HG02610 (cell line): ENCODE measurements at regions not wholly inside any gene's neighbourhood (a gene's known extent, or its start where the extent isn't known, plus 50 kb on each side); places are given as distances from the start of the nearest gene placed in this dataset.
"Not testable (repeated sequence)": the region's sequence is repeated elsewhere in the genome, so short reads cannot be mapped to it uniquely, and the experiment has no call there.

Source experiments
- ATAC-seq: cut with Tn5 transposase; IDR thresholded peaks from one replicate; pipeline ENCODE4 v1.9.1; 2021; ENCODE audit warnings: mild to moderate bottlenecking, moderate library complexity; ENCODE audit not compliant: unreplicated experiment

DNA sequence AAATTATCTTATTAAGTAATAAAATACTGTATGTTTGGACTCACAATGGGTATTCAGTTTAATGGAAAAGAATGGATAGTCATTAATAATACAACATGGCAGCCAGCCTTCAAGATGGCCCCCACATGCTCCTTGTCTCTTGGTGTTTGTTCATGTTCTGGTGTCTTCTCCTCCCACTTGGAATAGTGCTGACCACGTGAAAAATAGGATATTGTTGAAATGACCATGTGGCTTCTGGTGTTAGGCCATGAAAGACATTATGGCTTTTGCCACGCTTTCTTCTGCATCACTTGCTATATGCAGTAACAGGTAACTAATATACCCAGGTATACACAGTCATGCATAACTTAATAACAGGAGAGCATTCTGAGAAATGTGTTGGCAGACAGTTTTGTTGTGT lies 341.0 kb downstream of the KCNJ2 start:
- ATAC-seq: no peak

DNA sequence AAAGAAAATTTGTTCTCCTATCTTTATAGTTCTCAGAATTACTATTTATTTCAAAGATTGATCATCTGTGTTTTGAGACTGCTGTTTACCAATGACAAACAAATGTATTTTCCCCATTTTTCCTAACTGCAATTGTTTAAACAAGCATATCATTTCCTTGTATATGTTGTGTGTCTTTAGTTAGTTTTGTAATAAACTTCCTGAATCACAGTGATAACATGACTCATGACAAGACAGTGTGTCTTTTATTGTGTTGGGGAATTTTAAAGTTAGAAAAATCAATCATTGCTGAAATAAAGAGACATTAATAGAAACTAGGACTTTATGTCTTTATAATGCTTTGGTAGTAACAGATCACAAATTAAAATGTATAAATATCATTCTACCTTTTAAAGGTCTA lies 348.5 kb downstream of the KCNJ2 start:
- no peak for ATAC-seq

DNA sequence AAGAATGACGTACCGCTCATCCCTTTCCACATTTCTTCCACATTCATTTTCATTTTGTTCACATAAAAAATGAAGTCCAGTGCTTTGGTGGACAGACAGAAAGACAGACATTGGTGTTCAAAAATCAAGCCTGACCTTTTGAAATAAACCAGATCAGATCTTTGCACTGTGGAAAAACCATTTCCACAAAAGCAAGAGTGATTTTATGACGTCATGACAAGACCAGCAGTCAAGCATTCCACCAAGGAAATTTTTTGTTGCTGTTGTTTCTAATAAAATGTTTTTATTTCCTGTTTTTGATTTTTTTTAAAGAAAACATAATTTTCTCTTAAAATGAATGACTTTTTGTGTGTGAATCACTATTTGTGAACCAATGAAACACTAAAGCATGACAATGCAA lies 350.0 kb downstream of the KCNJ2 start:
- ATAC-seq: no peak

DNA sequence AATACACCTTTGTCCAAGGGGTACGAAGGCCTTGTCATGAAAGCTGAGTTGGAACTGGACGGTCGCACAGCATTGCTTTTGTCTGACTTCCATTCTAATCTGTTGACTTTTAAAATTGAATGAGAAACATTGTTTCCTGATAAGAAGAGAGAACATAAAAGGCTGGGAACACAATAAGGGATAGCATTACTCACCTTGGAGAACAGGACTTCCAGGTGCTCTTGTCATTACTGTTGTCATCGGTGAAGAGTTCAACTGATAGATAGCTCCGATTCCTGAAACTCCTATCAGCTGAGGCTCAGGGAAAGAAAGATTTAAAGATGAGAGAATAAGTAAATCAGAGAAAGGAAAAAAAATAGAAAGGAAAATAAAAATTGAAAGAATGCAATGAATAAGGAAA lies 351.1 kb downstream of the KCNJ2 start:
- no peak for ATAC-seq

DNA sequence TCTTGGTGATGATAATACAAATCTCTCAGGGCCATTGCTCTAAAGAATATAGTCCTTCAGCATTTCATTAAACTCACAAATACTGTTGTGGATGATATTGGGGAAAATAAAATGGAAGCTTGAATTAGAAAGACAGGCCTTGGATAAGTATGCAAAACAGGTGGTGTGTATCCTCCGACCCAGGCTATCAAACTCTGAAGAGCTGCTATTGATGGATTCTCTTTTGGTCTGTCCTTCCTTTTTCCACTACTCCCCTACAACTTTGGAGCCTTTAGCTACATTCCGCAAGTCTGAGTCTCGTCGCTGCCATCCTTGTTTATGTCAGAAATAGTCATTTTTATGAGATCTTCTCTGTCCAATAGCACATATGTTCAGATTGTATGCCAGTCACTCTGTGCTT lies 351.6 kb downstream of the KCNJ2 start:
- no peak for ATAC-seq

DNA sequence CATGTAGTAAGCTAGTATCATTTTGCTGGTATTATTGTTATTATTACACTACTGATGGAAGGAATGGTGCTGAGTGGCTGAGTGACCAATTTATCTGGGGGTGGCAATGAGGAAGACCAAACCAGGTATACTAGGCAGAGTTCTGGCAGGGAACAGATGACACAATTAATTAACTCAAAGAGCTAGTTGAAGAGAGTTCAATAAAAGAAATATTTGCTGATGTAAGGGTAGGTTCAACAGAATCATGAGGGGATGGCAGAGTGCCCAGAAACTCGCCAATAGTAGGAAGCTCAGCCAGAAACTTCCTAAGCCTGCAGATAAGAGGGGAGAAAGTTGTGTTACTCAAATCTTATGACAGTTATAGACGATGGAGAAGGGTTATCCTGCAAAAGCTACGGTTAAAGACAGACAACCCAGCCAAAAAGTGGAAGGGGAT lies 352.5 kb downstream of the KCNJ2 start:
- ATAC-seq: no peak

DNA sequence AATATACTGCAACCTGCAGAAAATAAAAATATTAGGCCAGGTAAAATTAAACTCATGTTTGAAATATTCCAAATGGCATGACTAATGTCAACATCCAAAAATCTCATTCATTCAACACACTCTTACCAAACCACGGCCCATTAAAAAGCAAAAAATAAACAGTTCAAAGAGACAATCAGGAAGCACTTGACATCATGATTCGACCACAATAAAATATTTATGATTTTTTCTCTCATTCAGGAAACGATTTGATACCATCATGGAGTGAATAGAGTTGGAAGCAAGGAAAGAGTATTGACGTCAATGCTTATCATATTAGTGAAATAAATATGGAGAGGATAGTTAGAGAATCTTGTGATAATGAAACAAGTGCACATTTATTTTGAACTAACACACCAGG lies 354.1 kb downstream of the KCNJ2 start:
- ATAC-seq: no peak

DNA sequence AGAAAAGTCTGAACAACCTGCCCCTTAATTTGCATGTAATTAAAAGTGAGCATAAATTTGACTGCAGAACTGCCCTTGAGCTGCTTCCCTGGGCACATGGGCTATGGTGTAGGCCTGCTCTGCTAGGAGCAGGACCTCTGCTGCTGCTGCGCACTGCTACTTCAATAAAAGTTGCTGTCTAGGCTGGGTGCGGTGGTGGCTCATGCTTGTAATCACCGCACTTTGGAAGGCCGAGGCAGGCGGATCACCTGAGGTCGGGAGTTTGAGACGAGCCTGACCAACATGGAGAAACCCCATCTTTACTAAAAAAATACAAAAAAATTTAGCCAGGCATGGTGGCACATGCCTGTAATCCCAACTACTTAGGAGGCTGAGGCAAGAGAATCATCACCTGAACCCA lies 355.7 kb downstream of the KCNJ2 start:
- ATAC-seq: not testable (repeated sequence)

DNA sequence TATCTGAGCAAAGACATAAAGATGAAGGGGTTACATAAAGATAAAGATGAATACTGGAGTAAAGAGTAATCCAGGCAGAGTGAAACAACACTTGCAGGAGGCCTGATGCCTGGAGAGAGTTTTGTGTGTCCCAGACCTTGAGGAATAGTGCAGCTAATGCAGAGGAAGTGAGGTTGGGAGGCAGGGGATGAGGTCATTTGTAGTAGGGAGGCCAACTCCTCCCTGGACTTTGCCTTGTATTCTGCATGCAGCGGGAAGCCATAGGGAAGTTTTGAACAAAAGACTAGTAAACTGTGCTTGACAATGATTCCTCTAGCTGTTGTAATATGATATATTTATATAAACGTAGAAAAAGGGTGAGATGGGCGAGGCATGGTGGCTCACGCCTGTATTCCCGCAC lies 356.6 kb downstream of the KCNJ2 start:
- no peak for ATAC-seq

DNA sequence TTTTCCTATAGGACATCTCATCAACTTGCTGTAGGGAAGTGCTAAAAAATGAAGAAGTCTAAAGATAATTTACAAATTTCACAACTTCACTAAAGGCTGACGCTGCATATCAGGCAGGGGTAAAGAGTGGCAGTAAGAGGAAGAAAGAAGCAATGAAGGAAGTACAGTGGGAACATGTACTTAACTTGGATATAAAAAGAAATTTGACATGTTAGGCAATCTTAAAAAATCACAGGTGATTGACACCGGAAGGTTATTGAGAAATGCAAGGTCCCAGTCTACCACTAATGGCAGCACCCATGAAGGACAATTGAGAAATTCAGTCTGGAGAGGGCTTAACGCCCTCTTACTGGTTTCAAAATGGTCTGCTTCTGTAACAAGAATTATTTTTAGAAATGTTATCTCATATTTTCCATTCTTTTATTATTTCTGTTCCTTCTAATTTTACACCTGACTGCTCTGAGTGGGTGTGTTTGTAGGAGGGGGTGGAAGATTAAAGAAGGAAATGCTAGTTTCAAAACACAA lies 358.1 kb downstream of the KCNJ2 start:
- ATAC-seq: no peak

DNA sequence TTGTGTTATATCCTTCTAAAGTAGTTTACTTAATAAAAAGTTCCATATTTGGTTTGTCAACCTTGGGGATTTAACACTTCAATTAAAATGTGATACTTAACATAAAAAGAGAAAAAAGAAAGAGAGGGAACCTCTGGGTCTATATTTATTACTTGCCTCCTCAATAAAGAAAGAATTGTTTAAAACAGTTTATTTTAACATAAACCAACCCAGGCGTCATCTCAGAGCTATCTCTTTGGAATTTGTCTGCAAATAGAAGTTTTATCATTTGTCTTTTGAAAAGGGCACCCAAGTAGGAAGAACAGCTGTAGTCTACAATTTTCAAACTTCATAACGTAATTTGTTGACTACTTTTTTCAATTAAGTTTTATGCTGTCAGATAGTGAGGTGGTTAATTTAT lies 364.1 kb downstream of the KCNJ2 start:
- no peak for ATAC-seq

DNA sequence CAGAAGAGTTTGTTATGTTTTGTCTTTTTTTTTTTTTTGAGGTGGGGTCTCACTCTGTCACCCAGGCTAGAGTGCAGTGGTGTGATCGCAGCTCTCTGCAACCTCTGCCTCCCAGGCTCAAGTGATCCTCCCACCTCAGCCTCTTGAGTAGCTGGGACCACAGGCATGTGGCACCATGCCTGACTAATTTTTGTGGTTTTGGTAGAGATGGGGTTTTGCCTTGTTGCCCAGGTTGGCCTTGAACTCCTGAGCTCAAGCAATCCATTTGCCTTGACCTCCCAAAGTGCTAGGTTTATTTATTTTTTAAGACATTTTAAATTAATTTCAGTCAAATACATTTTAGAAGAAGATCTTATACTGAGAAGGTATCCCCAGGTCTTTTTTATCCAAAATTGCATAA lies 366.7 kb downstream of the KCNJ2 start:
- ATAC-seq: no peak

DNA sequence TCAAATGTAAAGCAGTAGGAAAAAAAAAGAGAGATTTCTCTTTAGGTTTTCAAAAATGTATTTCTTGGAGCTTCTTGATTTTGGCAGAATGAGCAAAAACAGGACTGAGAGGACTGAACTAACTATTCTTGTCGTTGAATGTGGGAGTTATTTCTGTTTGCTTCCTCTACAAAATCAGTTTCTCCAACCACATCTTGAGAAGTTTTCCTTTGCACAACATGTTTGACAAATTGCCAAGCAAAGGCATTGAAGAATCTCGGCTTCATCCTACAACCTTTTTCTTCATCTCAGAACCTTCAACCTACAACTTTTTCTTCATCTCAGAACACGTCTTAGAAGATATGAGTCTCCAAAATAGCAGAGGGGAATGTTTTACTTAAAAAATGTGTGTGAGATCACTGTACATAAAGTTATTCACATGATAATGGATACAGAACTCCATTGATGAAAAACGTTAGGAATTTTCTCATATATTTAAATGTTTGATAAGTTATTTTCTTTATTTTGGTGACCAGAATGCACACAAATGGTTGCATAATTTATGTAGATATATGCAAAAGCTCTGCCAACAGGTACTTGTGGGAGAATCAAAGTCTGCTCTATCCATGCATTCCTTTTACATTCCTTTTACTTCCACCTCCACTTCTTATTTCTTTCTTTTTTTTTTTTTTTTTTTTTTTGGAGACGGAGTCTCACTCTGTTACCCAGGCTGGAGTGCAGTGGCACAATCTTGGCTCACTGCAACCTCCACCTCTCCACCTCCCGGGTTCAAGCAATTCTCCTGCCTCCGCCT lies 370.0 kb downstream of the KCNJ2 start:
- no peak for ATAC-seq

DNA sequence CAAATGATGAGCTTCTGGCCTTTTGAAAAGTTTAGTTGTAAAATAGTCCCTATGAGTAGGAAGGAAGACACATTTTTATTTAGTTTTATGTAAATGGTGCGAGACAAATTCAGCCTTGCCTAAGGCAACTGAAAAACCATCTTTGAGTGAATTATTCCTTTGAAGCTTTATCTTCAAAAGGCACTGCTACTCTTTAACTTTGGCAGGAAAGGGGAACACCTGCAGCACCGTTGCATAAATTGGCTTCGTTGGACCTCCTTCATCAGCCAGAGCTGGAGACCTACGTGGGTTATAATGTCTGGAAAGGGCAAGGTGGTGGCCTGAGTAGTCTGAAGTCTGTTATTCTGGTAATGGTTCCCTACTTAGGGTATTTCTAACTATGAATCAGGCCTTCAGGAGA lies 373.5 kb downstream of the KCNJ2 start:
- no peak for ATAC-seq

DNA sequence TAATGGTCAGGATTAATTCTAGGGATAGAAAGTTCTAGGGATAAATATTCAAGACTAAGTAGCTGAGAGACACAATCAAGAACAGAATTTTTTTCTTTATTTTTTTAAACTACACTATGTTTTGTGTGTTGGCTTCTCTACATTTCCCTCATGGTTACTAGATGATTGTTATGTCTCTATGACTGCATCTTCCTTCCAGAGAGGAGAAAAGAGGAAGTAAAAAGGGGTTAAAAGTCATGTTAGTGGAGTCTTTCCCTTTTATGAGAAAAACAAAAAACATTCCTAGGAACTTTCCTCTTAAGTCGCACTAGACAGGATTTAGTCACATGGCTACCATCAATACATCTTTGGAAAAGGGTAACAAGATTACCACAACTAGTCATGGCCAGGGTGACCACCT lies 375.0 kb downstream of the KCNJ2 start:
- no peak for ATAC-seq

DNA sequence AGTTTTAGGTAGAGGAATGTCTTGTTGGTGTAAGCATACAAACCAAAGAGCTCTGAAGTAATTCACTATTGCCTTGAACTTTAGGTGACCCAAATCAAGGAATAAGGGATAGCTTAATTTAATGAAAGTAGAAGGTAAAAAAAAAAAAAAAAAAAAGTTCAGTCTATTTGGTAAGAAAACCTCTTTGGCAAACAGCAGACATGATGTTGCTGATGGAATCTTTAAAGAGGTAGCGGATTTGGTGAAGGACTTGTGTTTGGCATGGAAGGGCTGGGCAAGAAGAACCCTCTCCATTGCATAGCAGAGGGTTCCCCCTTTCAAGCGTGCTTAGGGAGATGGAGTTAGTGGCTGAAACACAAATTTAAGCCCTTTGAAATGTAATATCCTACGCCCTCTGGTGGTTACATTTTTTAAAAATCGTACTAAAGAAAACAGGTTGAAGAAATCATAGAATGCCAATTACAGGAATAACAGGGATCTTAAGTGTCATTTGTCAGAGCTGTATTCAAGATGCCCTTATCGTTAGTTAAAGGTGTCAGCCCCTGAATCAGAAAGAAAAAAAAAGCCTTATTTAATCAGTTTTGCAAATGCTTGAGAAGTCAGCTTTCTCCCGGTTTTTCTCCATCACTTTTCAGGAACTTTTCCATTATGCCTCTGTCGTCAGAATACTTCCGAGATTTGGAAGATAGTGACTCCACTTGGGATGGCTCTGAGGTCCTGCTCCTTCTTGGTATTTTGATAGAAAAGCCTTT lies 383.1 kb downstream of the KCNJ2 start:
- no peak for ATAC-seq

DNA sequence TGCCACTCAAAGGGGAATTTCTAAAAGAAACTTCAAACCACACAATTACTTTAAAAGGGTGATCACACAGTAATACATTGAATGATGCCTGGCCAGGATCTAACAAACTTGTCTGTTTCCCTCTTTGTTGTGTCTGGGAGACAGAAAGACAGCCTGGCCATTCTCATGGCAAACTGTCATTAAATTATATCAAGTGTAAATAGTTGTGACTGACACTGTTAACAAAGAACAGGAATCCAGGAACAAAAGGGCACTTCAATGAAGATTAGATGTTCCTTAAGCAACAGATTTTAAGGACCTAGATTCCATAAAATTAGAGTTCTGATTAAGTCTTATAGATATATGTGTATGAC lies 383.6 kb downstream of the KCNJ2 start:
- ATAC-seq: no peak

DNA sequence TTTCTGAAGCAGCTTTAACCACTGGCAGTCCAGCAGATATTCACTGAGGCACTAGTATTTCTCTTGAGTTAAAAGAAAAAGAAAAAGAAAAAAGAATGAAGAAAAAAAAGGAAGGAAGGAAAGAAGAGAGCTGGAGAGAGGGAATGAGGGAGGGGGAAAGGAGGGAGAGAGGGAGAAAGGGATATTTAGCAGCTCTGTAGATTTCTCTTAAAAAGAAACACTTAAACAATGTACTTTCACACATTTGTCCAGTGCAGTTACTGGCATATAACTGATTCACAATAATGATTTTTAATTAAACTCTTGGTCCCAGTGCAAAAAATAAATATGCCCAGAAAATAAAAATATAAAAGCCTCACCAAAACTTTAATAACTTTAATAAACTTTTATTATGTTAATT lies 386.4 kb downstream of the KCNJ2 start:
- ATAC-seq: no peak

DNA sequence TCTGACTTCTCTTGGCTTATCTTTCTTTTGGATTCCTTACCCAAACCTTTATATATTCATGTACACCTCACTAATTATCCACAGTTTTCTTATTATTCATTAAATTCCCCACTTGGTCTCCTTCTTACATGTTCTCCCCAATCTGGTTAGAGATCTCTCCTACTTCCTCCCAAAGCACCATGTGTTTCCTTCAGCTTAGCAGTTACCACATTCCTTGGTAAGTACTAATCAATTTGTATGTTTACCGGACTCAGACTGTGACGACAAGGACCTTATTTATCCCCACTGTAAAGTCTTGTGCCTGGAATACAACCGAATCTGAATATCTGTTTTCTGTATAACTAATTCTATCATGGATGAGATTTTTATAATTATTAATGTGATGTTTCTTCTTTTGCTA lies 389.5 kb downstream of the KCNJ2 start:
- no peak for ATAC-seq

DNA sequence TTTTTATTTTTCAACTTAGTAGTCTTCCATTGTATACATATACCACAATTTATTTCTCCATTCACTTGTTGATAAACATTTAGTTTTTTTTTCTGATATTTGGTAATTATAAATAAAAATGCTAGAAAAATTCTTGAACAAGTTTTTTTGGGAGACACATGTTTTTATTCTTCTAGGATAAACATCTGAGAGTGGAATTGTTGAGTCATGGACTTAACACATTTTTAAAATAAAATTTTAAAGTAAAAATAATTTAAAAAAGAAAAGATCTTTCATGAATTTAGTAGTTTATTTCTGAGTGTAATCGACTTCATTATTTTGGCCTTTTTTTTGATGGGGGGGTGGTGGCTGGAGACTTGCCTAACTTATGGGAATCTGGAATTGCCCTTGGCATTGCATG lies 391.1 kb downstream of the KCNJ2 start:
- no peak for ATAC-seq

DNA sequence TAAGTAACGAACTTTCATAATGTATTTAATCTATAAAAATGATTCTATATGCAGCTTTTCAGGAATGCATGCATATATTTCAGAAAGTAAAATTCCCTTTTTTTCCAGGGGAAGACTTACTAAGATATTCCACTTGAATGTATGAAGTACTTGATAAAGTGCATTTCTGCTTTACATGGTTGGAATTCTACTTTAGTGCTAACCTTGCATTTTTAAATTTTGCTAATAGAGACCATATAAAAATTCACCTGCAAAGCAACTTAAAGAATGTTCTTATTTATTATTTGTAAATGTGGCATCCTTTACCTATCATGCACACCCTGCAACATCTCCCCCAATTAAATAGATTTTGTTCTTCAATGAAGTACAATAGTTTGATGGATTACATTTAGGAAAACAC lies 392.8 kb downstream of the KCNJ2 start:
- no peak for ATAC-seq

DNA sequence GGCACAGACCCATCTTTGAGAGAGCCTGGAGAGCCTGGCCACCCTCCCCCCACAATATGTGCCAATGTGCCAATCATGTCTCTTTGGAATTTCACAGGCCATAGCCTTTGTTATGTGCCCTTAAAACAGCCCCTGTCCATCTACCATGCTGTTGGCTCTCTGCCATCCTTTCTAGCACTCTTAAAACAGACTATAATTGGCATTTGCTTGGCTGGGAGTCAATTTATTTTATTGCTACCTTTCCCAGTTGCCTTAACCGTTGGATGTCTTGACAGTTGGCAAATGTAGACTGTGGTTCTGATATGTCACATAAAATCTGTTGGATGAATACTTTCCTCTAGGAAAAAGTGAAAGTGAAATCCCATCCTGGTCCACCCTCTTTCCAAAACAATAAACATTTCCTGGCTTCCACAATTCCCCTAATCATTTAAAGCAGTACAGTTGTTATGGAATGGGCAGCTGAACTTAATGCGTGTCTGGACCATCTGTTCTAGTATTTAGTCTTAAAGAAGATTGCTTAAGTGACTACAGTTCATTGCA lies 394.0 kb downstream of the KCNJ2 start:
- no peak for ATAC-seq
